Mesendoderm (in vitro differentiated cells): ENCODE measurements at regions not wholly inside any gene's neighbourhood (a gene's known extent, or its start where the extent isn't known, plus 50 kb on each side); places are given as distances from the start of the nearest gene placed in this dataset.

Experiments
- DNase-seq: peaks from one replicate; pipeline ENCODE4 v3.0.0; 2013
- H2AK5ac ChIP-seq: 2 replicates; pipeline ENCODE4 v1.6.1; 2013; ENCODE audit warnings: low read length, inconsistent platforms
- H2BK120ac ChIP-seq: 2 replicates; pipeline ENCODE4 v1.6.1; 2013; ENCODE audit warnings: low read depth, mild to moderate bottlenecking, low read length, moderate library complexity, mixed read lengths
- H2BK15ac ChIP-seq: replicated peaks from 2 replicates; pipeline ENCODE4 v1.6.1; 2013; ENCODE audit warnings: low read depth, mild to moderate bottlenecking, moderate library complexity
- H2BK5ac ChIP-seq: 2 replicates; pipeline ENCODE4 v1.6.1; 2013; ENCODE audit warnings: low read length, inconsistent platforms
- H3K18ac ChIP-seq: 2 replicates; pipeline ENCODE4 v1.6.1; 2013; ENCODE audit warnings: mild to moderate bottlenecking, low read length, mixed read lengths
- H3K23ac ChIP-seq: one replicate; pipeline ENCODE4 v1.6.1; 2013; ENCODE audit warnings: low read length
- H3K27ac ChIP-seq: 2 replicates; pipeline ENCODE4 v1.5.1; 2013; ENCODE audit warnings: low read depth, mild to moderate bottlenecking, inconsistent platforms, low read length, moderate library complexity
- H3K27me3 ChIP-seq: 2 replicates; pipeline ENCODE4 v1.6.1; 2013; ENCODE audit warnings: low read length, control low read depth, mild to moderate bottlenecking, inconsistent platforms; ENCODE audit not compliant: insufficient read depth, poor library complexity
- H3K36me3 ChIP-seq: 2 replicates; pipeline ENCODE4 v1.6.1; 2013; ENCODE audit warnings: low read length, inconsistent platforms; ENCODE audit not compliant: control insufficient read depth, insufficient read depth
- H3K4ac ChIP-seq: one replicate; pipeline ENCODE4 v1.6.1; 2013; ENCODE audit warnings: low read depth, mild to moderate bottlenecking, low read length, moderate library complexity
- H3K4me1 ChIP-seq: 2 replicates; pipeline ENCODE4 v1.6.1; 2013; ENCODE audit warnings: low read depth, low read length, inconsistent platforms; ENCODE audit not compliant: control insufficient read depth
- H3K4me2 ChIP-seq: 2 replicates; pipeline ENCODE4 v1.6.1; 2013; ENCODE audit warnings: low read length
- H3K4me3 ChIP-seq: 2 replicates; pipeline ENCODE4 v1.5.1; 2013; ENCODE audit warnings: mild to moderate bottlenecking, low read length
- H3K56ac ChIP-seq: one replicate; pipeline ENCODE4 v1.6.1; 2013; ENCODE audit warnings: low read length
- H3K79me1 ChIP-seq: 2 replicates; pipeline ENCODE4 v1.6.1; 2013; ENCODE audit warnings: low read length, inconsistent platforms
- H3K79me2 ChIP-seq: 2 replicates; pipeline ENCODE4 v1.6.1; 2013; ENCODE audit warnings: mild to moderate bottlenecking, low read length; ENCODE audit not compliant: control insufficient read depth, insufficient read depth
- H3K9ac ChIP-seq: 2 replicates; pipeline ENCODE4 v1.6.1; 2013; ENCODE audit warnings: low read length, inconsistent platforms
- H4K5ac ChIP-seq: one replicate; pipeline ENCODE4 v1.6.1; 2013; ENCODE audit warnings: low read length
- H4K8ac ChIP-seq: one replicate; pipeline ENCODE4 v1.6.1; 2013; ENCODE audit warnings: low read depth, mild to moderate bottlenecking, control low read depth, low read length, moderate library complexity
- WGBS: extraction: QIAGEN DNeasy Blood & Tissue Kit; methylation state at CpG from one replicate; pipeline ENCODE4 v1.1.7; 2013; ENCODE audit warnings: low lambda C conversion rate, missing lambda C conversion rate; ENCODE audit not compliant: insufficient coverage; ENCODE audit errors: extremely low coverage; 5-methylcytosine and 5-hydroxymethylcytosine counted together

DNA sequence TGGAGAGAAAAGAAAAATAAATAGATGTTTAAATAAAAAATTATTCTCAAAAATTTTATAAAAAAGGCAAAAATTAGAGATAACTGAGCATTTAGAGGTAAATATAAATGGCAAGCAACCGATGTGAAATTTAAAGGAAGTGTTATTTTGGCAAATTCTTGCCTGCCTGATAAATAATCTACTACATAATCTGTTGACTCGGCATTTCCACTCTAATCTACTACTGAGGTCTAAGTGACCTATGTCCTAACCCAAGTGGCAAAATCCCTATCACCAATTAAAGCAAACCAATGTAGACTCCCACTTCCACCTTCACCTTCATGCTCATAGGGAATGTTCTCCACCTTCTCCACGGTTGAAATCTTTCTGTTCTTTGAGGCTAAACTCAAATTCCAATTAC is 1124.1 kb upstream of the CDH2 start:
- H3K4me2 ChIP-seq, result no peak overlapping the region

DNA sequence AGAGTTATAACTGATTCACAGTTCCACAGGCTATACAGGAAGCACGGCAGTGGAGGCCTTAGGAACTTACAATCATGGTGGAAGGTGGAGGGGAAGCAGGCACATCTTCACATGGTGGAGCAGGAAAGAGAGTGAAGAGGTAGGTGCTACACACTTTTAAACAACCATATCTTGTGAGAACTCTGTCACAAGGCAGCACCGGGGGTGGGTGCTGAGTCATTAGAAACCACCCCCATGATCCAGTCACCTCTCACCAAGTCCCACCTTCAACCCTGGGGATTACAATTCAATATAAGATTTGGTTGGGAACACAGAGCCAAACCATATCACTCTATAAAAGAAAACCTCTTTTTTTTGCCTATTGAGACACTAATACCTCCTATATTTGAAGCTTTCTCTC is 1108.5 kb upstream of the CDH2 start:
- H4K5ac ChIP-seq, result no peak overlapping the region
- no peak overlapping the region for H3K9ac ChIP-seq
- DNase-seq, result no peak
- H3K36me3 ChIP-seq, result no peaks in the 10 kb centered on the region
- H3K4me1 ChIP-seq, result no peaks in the 10 kb centered on the region
- H3K79me2 ChIP-seq, result no peaks in the 10 kb centered on the region
- no peak overlapping the region for H2BK15ac ChIP-seq
- H3K27ac ChIP-seq, result no peak overlapping the region
- H3K56ac ChIP-seq, result no peak overlapping the region
- H3K4me3 ChIP-seq, result no peak overlapping the region
- no peak overlapping the region for H3K23ac ChIP-seq
- no CpG with 5 or more reads among the region's 2 CpGs for WGBS
- H3K27me3 ChIP-seq, result no peaks in the 10 kb centered on the region
- H3K18ac ChIP-seq, result no peak overlapping the region
- no peak overlapping the region for H2AK5ac ChIP-seq
- no peak overlapping the region for H2BK120ac ChIP-seq
- H2BK5ac ChIP-seq, result no peak overlapping the region
- no peak overlapping the region for H3K4me2 ChIP-seq
- no peaks in the 10 kb centered on the region for H3K79me1 ChIP-seq
- H4K8ac ChIP-seq, result no peak overlapping the region
- H3K4ac ChIP-seq, result no peak overlapping the region

More for the DNA sequence above, 1124.1 kb upstream of the CDH2 start:
- Histone ChIP-seq H2BK15ac (no peak overlapping the region), H4K5ac (no peak overlapping the region), H2AK5ac (no peak overlapping the region), H3K27me3 (no peaks in the 10 kb centered on the region), H3K4ac (no peak overlapping the region), H3K79me2 (no peaks in the 10 kb centered on the region), H3K56ac (no peak overlapping the region), H3K9ac (no peak overlapping the region), H4K8ac (no peak overlapping the region), H3K23ac (no peak overlapping the region), H3K36me3 (no peaks in the 10 kb centered on the region), H3K4me1 (no peaks in the 10 kb centered on the region), H3K79me1 (no peaks in the 10 kb centered on the region), H3K4me3 (no peak overlapping the region), H3K27ac (no peak overlapping the region), H2BK5ac (no peak overlapping the region), H3K18ac (no peak overlapping the region), H2BK120ac (no peak overlapping the region)
- no CpG with 5 or more reads among the region's 3 CpGs for WGBS
- DNase-seq, result no peak

DNA sequence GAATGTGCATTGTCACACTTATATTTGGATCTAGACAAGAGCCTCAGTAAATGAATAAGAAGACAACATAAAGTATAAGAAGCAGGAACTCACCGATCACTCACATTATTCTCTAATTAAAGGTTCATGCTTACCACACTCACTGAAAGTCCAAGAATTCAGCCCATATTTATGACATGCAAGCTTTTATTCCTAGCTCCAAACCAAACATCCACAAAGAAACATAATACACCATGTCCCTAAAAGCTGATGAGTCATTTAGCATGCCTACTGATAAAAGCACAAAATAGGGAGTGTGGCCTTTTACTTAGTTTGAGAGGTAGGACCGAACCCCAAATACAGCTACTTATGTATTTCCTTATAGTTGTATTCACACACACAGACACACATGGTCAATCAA is 1094.6 kb upstream of the CDH2 start:
- no peaks in the 10 kb centered on the region for H3K4me1 ChIP-seq
- H4K8ac ChIP-seq, result no peak overlapping the region
- H2BK15ac ChIP-seq, result no peak overlapping the region
- H3K56ac ChIP-seq, result no peak overlapping the region
- no peaks in the 10 kb centered on the region for H3K79me1 ChIP-seq
- no peak overlapping the region for H3K27ac ChIP-seq
- no peaks in the 10 kb centered on the region for H3K79me2 ChIP-seq
- no peak overlapping the region for H2BK5ac ChIP-seq
- no peaks in the 10 kb centered on the region for H3K27me3 ChIP-seq
- DNase-seq, result no peak
- H3K4ac ChIP-seq, result no peak overlapping the region
- no peak overlapping the region for H2BK120ac ChIP-seq
- H3K9ac ChIP-seq, result no peak overlapping the region
- no peak overlapping the region for H2AK5ac ChIP-seq
- H3K18ac ChIP-seq, result no peak overlapping the region
- no peak overlapping the region for H3K4me2 ChIP-seq
- H3K23ac ChIP-seq, result no peak overlapping the region
- no CpG with 5 or more reads among the region's 2 CpGs for WGBS
- no peaks in the 10 kb centered on the region for H3K36me3 ChIP-seq
- H3K4me3 ChIP-seq, result no peak overlapping the region
- no peak overlapping the region for H4K5ac ChIP-seq

DNA sequence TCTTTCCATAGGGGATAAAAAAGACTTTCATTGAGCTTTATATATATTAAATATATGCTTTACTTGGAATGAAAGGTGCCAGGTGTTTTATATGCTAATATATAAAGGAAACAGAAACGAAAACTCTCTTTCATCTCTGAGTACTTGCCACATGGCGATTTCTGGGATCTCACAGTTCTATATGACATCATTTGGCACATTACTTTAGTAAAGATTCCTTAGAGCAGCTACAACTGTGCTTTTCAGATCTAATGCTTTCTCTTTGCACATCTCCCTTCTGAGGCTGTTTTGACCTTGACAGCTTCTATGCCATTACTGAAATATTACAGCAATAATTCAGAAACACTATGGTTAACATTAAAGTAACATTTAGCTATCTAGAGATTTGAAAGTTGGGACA is 1082.9 kb upstream of the CDH2 start:
- Histone ChIP-seq H3K56ac (no peak overlapping the region), H3K4me2 (no peak overlapping the region), H2AK5ac (no peak overlapping the region), H3K23ac (no peak overlapping the region), H3K18ac (no peak overlapping the region), H3K4ac (no peak overlapping the region), H3K4me1 (no peaks in the 10 kb centered on the region), H2BK15ac (no peak overlapping the region), H2BK120ac (no peak overlapping the region), H3K36me3 (no peaks in the 10 kb centered on the region), H3K27me3 (no peaks in the 10 kb centered on the region), H4K5ac (no peak overlapping the region), H3K27ac (no peak overlapping the region), H3K79me1 (no peaks in the 10 kb centered on the region), H3K4me3 (no peak overlapping the region), H4K8ac (no peak overlapping the region), H3K79me2 (no peaks in the 10 kb centered on the region), H3K9ac (no peak overlapping the region), H2BK5ac (no peak overlapping the region)
- no peak for DNase-seq
- no CpG with 5 or more reads among the region's 2 CpGs for WGBS

DNA sequence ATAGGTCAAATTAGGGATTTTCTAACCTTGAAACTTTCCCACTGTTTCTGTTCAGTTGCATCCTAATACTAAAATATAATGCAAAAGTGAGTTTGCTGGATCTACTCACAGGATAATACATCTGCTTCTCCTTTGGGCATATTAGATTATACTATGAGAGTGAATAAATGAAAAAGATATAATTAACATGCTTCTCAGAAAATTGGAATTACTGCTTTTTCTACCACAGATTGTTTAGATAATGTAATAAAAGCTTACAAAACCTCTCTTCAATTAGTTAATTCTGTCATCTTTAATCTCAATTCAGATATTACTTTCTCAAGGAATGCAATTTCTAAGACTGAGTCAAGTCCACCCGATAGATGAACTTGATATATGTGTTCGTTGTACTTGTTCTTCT is 1077.2 kb upstream of the CDH2 start:
- H3K36me3 ChIP-seq, result no peaks in the 10 kb centered on the region
- no peak overlapping the region for H2BK15ac ChIP-seq
- H4K8ac ChIP-seq, result no peak overlapping the region
- no peaks in the 10 kb centered on the region for H3K4me1 ChIP-seq
- no peak overlapping the region for H3K27ac ChIP-seq
- H2AK5ac ChIP-seq, result no peak overlapping the region
- no peaks in the 10 kb centered on the region for H3K79me1 ChIP-seq
- H3K27me3 ChIP-seq, result no peaks in the 10 kb centered on the region
- no peak overlapping the region for H3K4me2 ChIP-seq
- H3K79me2 ChIP-seq, result no peaks in the 10 kb centered on the region
- no peak overlapping the region for H2BK5ac ChIP-seq
- no peak overlapping the region for H2BK120ac ChIP-seq
- WGBS, result no CpG with 5 or more reads among the region's 2 CpGs
- H3K4ac ChIP-seq, result no peak overlapping the region
- no peak overlapping the region for H3K56ac ChIP-seq
- H3K9ac ChIP-seq, result no peak overlapping the region
- H3K4me3 ChIP-seq, result no peak overlapping the region
- DNase-seq, result no peak
- no peak overlapping the region for H3K18ac ChIP-seq
- no peak overlapping the region for H4K5ac ChIP-seq
- no peak overlapping the region for H3K23ac ChIP-seq

DNA sequence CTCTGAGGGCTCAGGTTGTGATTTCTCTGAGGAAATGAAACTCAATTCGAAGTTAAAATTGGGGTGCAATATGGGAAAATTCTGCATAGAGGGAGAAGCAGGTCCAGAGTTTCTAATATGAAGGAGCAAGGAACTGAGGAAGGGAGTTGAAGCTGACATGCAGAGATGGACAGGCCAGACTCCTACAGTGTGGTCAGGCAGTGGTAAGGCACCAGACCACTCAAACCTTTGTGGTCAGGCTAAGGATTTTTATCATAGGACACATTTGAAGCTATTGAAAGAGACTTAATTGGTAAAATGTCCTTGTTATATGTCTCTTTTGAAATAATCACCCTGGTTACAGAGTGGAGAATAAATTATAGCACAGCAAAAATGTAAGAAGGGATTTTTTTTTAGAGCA is 1074.8 kb upstream of the CDH2 start:
- no peaks in the 10 kb centered on the region for H3K27me3 ChIP-seq
- H2BK5ac ChIP-seq, result no peak overlapping the region
- H2AK5ac ChIP-seq, result no peak overlapping the region
- no peak overlapping the region for H3K27ac ChIP-seq
- H4K8ac ChIP-seq, result no peak overlapping the region
- H3K4ac ChIP-seq, result no peak overlapping the region
- H3K4me2 ChIP-seq, result no peak overlapping the region
- no peak overlapping the region for H3K23ac ChIP-seq
- DNase-seq, result no peak
- H3K4me1 ChIP-seq, result no peaks in the 10 kb centered on the region
- H3K9ac ChIP-seq, result no peak overlapping the region
- H3K79me1 ChIP-seq, result no peaks in the 10 kb centered on the region
- no peak overlapping the region for H3K18ac ChIP-seq
- H2BK15ac ChIP-seq, result no peak overlapping the region
- no CpG with 5 or more reads among the region's 1 CpG for WGBS
- no peak overlapping the region for H3K56ac ChIP-seq
- H3K4me3 ChIP-seq, result no peak overlapping the region
- no peaks in the 10 kb centered on the region for H3K36me3 ChIP-seq
- no peak overlapping the region for H4K5ac ChIP-seq
- H2BK120ac ChIP-seq, result no peak overlapping the region
- H3K79me2 ChIP-seq, result no peaks in the 10 kb centered on the region
